ENCODE measurements at regions not wholly inside any gene's neighbourhood (a gene's known extent, or its start where the extent isn't known, plus 50 kb on each side); places are given as distances from the start of the nearest gene placed in this dataset.

- TF ChIP-seq CTCF (CRISPR knock-in tag; IDR thresholded peaks at IDR 0.05) = no peak
- no peak for TF ChIP-seq HMG20B (CRISPR knock-in tag; conservative IDR thresholded peaks at IDR 0.05)
- TF ChIP-seq ZNF530 (CRISPR knock-in tag; IDR thresholded peaks at IDR 0.05; ENCODE audit: low read depth) = no peak
- no peak for TF ChIP-seq ZNF367 (CRISPR knock-in tag; IDR thresholded peaks at IDR 0.05; ENCODE audit: borderline replicate concordance)
- TF ChIP-seq ZNF350 (CRISPR knock-in tag; IDR thresholded peaks at IDR 0.05; ENCODE audit: borderline replicate concordance, low read depth) = no peak
- no peak for TF ChIP-seq ATF3 (CRISPR knock-in tag; IDR thresholded peaks at IDR 0.05)
- no peak for TF ChIP-seq FOXP1 (IDR thresholded peaks at IDR 0.05)
- TF ChIP-seq FOXP1 (CRISPR knock-in tag; IDR thresholded peaks at IDR 0.05) = no peak
- no peak for TF ChIP-seq STAG1 (CRISPR knock-in tag; IDR thresholded peaks at IDR 0.05)
- no peak for TF ChIP-seq REST (IDR thresholded peaks at IDR 0.05; ENCODE audit: borderline replicate concordance in 1 of 2, low read depth in 1 of 2, low read length in 2 of 2)
- no peak for TF ChIP-seq MAX (IDR thresholded peaks at IDR 0.05)
- no peak for TF ChIP-seq ZMYM4 (CRISPR knock-in tag; IDR thresholded peaks at IDR 0.05)
- TF ChIP-seq NFIB (CRISPR knock-in tag; IDR thresholded peaks at IDR 0.05; ENCODE audit: borderline replicate concordance) = no peak
Observed at GRCh38 chr13:47250146-47250545, 353.3 kb upstream of the HTR2A start.

All from HepG2 (cell line).